GM12878 (cell line): ENCODE measurements at regions not wholly inside any gene's neighbourhood (a gene's known extent, or its start where the extent isn't known, plus 50 kb on each side); places are given as distances from the start of the nearest gene placed in this dataset.

Experiments
- ATAC-seq: fragments of 200-7000 bp; cut with Tn5 transposase; 3 replicates; pipeline ENCODE4 v1.9.1; 2020; ENCODE audit warnings: mild to moderate bottlenecking, moderate library complexity
- BruUV-seq: library from RNA; stranded (reverse); fragments of 400-500 nt; replicated peaks from 2 replicates; lab custom pipeline; 2021; lab: Mats Ljungman, UMichigan
- CTCF ChIA-PET: fragments of 300-600 bp; sonication (Branson Sonifier 250); formaldehyde crosslinking; extraction: SDS; loops from one replicate; lab custom pipeline; 2021; ENCODE audit warnings: inconsistent platforms; lab: Yijun Ruan, JAX
- POLR2A ChIA-PET: fragments of 350-600 bp; formaldehyde crosslinking; extraction: SDS; loops from one replicate; lab custom pipeline; 2021; ENCODE audit warnings: inconsistent platforms; lab: Charles Lee
- RAD21 ChIA-PET: fragments of 300-600 bp; sonication (Branson Sonifier 250); formaldehyde crosslinking; loops from one replicate; lab custom pipeline; 2023; ENCODE audit warnings: antibody characterized with exemption; ENCODE audit not compliant: unreplicated experiment; lab: Charles Lee
- SMC1A ChIA-PET: fragments of 300-600 bp; sonication (Branson Sonifier 250); formaldehyde crosslinking; loops from one replicate; lab custom pipeline; 2023; ENCODE audit not compliant: unreplicated experiment, uncharacterized antibody; lab: Charles Lee
- DNase-seq: peaks from one replicate; pipeline ENCODE4 v3.0.0-alpha.2; 2011; ENCODE audit warnings: low read depth, low spot score
- FAIRE-seq: peaks from 3 replicates; lab custom pipeline; 2011; peaks lifted over from hg19 to GRCh38; lab: Jason Lieb, UNC
- H2AFZ ChIP-seq: 2 replicates; pipeline ENCODE4 v1.6.0; 2011; ENCODE audit warnings: low read depth, low read length, control low read depth; ENCODE audit not compliant: control insufficient read depth
- H3K27ac ChIP-seq: 2 replicates; pipeline ENCODE4 v1.5.1; 2011; ENCODE audit warnings: control low read depth; ENCODE audit not compliant: control insufficient read depth, insufficient read depth
- H3K27me3 ChIP-seq, 2 experiments: replicated peaks in 1 of 2; 2 replicates each; pipeline versions ENCODE4 v1.6.0 to v1.6.1; 2011; ENCODE audit warnings: low read length in 1 of 2; ENCODE audit not compliant: control insufficient read depth in 2 of 2, insufficient read depth in 2 of 2
- H3K36me3 ChIP-seq, 2 experiments: 2 replicates each; pipeline ENCODE4 v1.5.1; 2011; ENCODE audit warnings: low read length in 1 of 2; ENCODE audit not compliant: control insufficient read depth in 2 of 2, insufficient read depth in 2 of 2
- H3K4me1 ChIP-seq: 2 replicates; pipeline ENCODE4 v1.6.1; 2011; ENCODE audit warnings: mild to moderate bottlenecking, low read length, moderate library complexity, mixed read lengths; ENCODE audit not compliant: control insufficient read depth, insufficient read depth
- H3K4me2 ChIP-seq: 2 replicates; pipeline ENCODE4 v1.6.0; 2011; ENCODE audit warnings: control low read depth; ENCODE audit not compliant: control insufficient read depth, insufficient read depth
- H3K4me3 ChIP-seq: fragments of 200-600 bp; sonication (generic); 2 replicates; pipeline ENCODE4 v1.5.1; 2016
- H3K79me2 ChIP-seq: 2 replicates; pipeline ENCODE4 v1.6.0; 2011; ENCODE audit warnings: low read length; ENCODE audit not compliant: control insufficient read depth, insufficient read depth
- H3K9ac ChIP-seq: 2 replicates; pipeline ENCODE4 v1.8.0; 2011; ENCODE audit warnings: low read length, control low read depth, mixed read lengths; ENCODE audit not compliant: control insufficient read depth, insufficient read depth
- H3K9me3 ChIP-seq: replicated peaks from 3 replicates; pipeline ENCODE4 v1.5.1; 2011; ENCODE audit warnings: mild to moderate bottlenecking, low read length; ENCODE audit not compliant: control insufficient read depth, insufficient read depth
- H4K20me1 ChIP-seq: 2 replicates; pipeline ENCODE4 v1.6.0; 2011; ENCODE audit not compliant: control insufficient read depth, insufficient read depth
- CREM ChIP-seq: IDR thresholded peaks from 2 replicates; pipeline ENCODE4 v1.6.1; 2014; ENCODE audit warnings: antibody characterized with exemption, low read depth
- ETV6 ChIP-seq, 2 experiments: fragments of 450-650 bp in 1 of 2; IDR thresholded peaks in 1 of 2; conservative IDR thresholded peaks in 1 of 2; 2 replicates each; pipeline ENCODE4 v1.6.1; 2014; ENCODE audit warnings: antibody characterized with exemption in 1 of 2, borderline replicate concordance in 1 of 2, low read depth in 1 of 2, mild to moderate bottlenecking in 1 of 2, moderate library complexity in 1 of 2
- FOXK2 ChIP-seq: fragments of 450-650 bp; IDR thresholded peaks from 2 replicates; pipeline ENCODE4 v1.6.1; 2017; ENCODE audit warnings: mild to moderate bottlenecking, moderate library complexity
- MXI1 ChIP-seq: fragments of 150-350 bp; IDR thresholded peaks from 2 replicates; pipeline ENCODE4 v1.6.1; 2011; ENCODE audit warnings: low read depth, mild to moderate bottlenecking, inconsistent platforms, low read length, improper control_type of control experiment
- MYB ChIP-seq: fragments of 150-350 bp; IDR thresholded peaks from 2 replicates; pipeline ENCODE4 v1.6.1; 2014; ENCODE audit warnings: mild to moderate bottlenecking, low read depth, low read length, borderline replicate concordance
- SPI1 ChIP-seq: IDR thresholded peaks from 2 replicates; pipeline ENCODE4 v1.6.1; 2011; ENCODE audit warnings: low read depth, mild to moderate bottlenecking, low read length, moderate library complexity, borderline replicate concordance; ENCODE audit not compliant: insufficient read depth
- SREBF1 ChIP-seq: IDR thresholded peaks from 2 replicates; pipeline ENCODE4 v1.6.1; 2012; ENCODE audit warnings: mild to moderate bottlenecking, low read length
- SREBF2 ChIP-seq: IDR thresholded peaks from 2 replicates; pipeline ENCODE4 v1.6.1; 2012; ENCODE audit warnings: mild to moderate bottlenecking, low read length
- ZBED1 ChIP-seq: IDR thresholded peaks from 2 replicates; pipeline ENCODE4 v1.6.1; 2016; ENCODE audit warnings: borderline replicate concordance
- WGBS: methylation state at CpG from one replicate; pipeline ENCODE4 v1.1.6; 2016; ENCODE audit warnings: low lambda C conversion rate; ENCODE audit not compliant: insufficient replicate concordance, insufficient coverage; ENCODE audit errors: missing lambda C conversion rate; 5-methylcytosine and 5-hydroxymethylcytosine counted together
- in situ Hi-C: fragments of 300-500 bp; cut with MboI; formaldehyde crosslinking; loops from 9 replicates; pipeline ENCODE4 v1.14.3; 2018; ENCODE audit warnings: mixed read lengths
- intact Hi-C: fragments of 100-400 bp; cut with micrococcal nuclease; formaldehyde crosslinking; loops from one replicate; pipeline ENCODE4 v1.14.2; 2022; ENCODE audit not compliant: unreplicated experiment
- TF ChIP-seq, protein P1 (sequence below): IDR thresholded peaks from 2 replicates; pipeline ENCODE4 v1.6.1; 2012; ENCODE audit warnings: improper control_type of control experiment, low read depth, low read length; ENCODE audit not compliant: insufficient replicate concordance
- TF ChIP-seq, protein P2 (sequence below): IDR thresholded peaks from 2 replicates; pipeline ENCODE4 v1.6.1; 2012; ENCODE audit warnings: low read depth, low read length, improper control_type of control experiment

DNA sequence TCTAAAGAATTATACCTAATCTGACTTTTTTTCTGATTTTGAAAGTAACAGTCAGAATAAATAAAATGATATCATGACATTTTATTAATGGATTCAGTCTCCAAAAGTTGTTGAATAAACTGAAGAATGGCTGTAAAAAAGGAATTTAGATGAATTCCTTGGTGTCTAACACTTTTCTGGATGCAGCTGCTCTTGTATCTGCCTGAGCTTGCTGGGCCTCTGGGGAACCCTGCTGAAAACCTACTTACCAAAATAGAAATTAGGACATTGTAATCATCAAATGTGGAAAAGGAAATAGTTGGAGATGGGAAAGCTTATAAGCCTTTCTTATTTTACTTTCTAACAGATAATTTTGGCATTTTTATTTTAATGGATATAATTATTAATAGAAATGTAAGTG lies 315.7 kb upstream of the ANO5 start (continued):
- TF ChIP-seq, protein P1, sequence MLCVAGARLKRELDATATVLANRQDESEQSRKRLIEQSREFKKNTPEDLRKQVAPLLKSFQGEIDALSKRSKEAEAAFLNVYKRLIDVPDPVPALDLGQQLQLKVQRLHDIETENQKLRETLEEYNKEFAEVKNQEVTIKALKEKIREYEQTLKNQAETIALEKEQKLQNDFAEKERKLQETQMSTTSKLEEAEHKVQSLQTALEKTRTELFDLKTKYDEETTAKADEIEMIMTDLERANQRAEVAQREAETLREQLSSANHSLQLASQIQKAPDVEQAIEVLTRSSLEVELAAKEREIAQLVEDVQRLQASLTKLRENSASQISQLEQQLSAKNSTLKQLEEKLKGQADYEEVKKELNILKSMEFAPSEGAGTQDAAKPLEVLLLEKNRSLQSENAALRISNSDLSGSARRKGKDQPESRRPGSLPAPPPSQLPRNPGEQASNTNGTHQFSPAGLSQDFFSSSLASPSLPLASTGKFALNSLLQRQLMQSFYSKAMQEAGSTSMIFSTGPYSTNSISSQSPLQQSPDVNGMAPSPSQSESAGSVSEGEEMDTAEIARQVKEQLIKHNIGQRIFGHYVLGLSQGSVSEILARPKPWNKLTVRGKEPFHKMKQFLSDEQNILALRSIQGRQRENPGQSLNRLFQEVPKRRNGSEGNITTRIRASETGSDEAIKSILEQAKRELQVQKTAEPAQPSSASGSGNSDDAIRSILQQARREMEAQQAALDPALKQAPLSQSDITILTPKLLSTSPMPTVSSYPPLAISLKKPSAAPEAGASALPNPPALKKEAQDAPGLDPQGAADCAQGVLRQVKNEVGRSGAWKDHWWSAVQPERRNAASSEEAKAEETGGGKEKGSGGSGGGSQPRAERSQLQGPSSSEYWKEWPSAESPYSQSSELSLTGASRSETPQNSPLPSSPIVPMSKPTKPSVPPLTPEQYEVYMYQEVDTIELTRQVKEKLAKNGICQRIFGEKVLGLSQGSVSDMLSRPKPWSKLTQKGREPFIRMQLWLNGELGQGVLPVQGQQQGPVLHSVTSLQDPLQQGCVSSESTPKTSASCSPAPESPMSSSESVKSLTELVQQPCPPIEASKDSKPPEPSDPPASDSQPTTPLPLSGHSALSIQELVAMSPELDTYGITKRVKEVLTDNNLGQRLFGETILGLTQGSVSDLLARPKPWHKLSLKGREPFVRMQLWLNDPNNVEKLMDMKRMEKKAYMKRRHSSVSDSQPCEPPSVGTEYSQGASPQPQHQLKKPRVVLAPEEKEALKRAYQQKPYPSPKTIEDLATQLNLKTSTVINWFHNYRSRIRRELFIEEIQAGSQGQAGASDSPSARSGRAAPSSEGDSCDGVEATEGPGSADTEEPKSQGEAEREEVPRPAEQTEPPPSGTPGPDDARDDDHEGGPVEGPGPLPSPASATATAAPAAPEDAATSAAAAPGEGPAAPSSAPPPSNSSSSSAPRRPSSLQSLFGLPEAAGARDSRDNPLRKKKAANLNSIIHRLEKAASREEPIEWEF, result no peak
- no peak for TF ChIP-seq SREBF1
- TF ChIP-seq CREM, result no peak
- TF ChIP-seq SREBF2, result no peak

DNA sequence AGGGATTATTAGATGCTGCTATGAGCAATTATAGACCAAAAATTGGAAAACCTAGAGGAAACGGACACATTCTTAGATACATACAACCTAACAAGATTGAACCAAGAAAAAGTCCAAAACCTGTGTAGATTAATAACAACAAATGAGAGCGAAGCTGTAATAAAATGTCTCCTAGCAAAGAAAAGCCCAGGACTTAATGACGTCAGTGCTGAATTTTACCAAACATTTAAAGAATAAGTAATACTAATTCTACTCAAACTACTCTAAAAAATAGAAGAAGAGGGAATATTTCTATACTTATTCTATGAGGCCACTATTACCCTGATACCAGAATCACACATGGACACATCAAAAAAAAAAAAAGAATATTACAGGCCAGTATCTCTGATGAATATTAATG lies 309.5 kb upstream of the ANO5 start:
- Histone ChIP-seq H3K27ac (no peak overlapping the region), H3K36me3 (no peaks in the 10 kb centered on the region), H3K9me3 (no peaks in the 10 kb centered on the region), H3K4me3 (no peak overlapping the region), H3K79me2 (no peaks in the 10 kb centered on the region), H3K4me1 (no peaks in the 10 kb centered on the region), H3K27me3 (no peaks in the 10 kb centered on the region), H3K4me2 (no peak overlapping the region), H3K9ac (no peak overlapping the region), H4K20me1 (no peaks in the 10 kb centered on the region), H2AFZ (no peak overlapping the region)
- TF ChIP-seq MXI1 (no peak), ETV6 (conservative IDR thresholded peaks at IDR 0.05 in 1 of 2, IDR thresholded peaks at IDR 0.05 in 1 of 2; ENCODE audit: borderline replicate concordance in 1 of 2, low read depth in 1 of 2) (no peak), SPI1 (no peak), FOXK2 (no peak), MYB (no peak), ZBED1 (no peak), CREM (no peak)
- TF ChIP-seq, protein P2, sequence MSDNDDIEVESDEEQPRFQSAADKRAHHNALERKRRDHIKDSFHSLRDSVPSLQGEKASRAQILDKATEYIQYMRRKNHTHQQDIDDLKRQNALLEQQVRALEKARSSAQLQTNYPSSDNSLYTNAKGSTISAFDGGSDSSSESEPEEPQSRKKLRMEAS, result no peak
- POLR2A ChIA-PET, result no interaction called here
- FAIRE-seq (no peak), DNase-seq (no peak), ATAC-seq (no peak)
- 31% methylated on average over 3 of the region's 3 CpGs for WGBS
- SMC1A ChIA-PET, result no interaction called here
- CTCF ChIA-PET, result no interaction called here
- RAD21 ChIA-PET, result no interaction called here
- BruUV-seq, result no TSS peak
- in situ Hi-C loops (no loop called here), intact Hi-C loops (no loop called here)
